ENCODE measurements at regions not wholly inside any gene's neighbourhood (a gene's known extent, or its start where the extent isn't known, plus 50 kb on each side); places are given as distances from the start of the nearest gene placed in this dataset.

- DNase-seq, result no peak
- Histone ChIP-seq H3K79me2 (ENCODE audit: low read depth) (no peaks in the 10 kb centered on the region), H3K4me3 (no peak overlapping the region), H3K4me1 (replicated peaks; ENCODE audit: insufficient read depth) (no peaks in the 10 kb centered on the region), H3F3A (ENCODE audit: insufficient read depth, low read depth) (no peaks in the 10 kb centered on the region), H4K20me1 (ENCODE audit: insufficient read depth) (no peaks in the 10 kb centered on the region), H3K9me2 (ENCODE audit: insufficient read depth) (no peaks in the 10 kb centered on the region), H3K36me3 (ENCODE audit: low read depth) (no peaks in the 10 kb centered on the region), H3K27ac (no peak overlapping the region), H2AFZ (no peak overlapping the region), H3K9me3 (ENCODE audit: insufficient read depth, low read depth) (no peaks in the 10 kb centered on the region), H3K4me2 (no peak overlapping the region), H3K27me3 (ENCODE audit: insufficient read depth, low read depth) (no peaks in the 10 kb centered on the region)
- intact Hi-C loops (cut with micrococcal nuclease; ENCODE audit: unreplicated experiment), result no loop called here
- ChIA-PET POLR2A (ENCODE audit: unreplicated experiment) (no interaction called here), CTCF (no interaction called here)
- no TSS peak for BruUV-seq (replicated peaks)
- TF ChIP-seq CTCF (conservative IDR thresholded peaks at IDR 0.05), result no peak
- no peak for TF ChIP-seq EZH2 (IDR thresholded peaks at IDR 0.05; ENCODE audit: low read depth)
These were observed 849.4 kb upstream of the MIR17HG start for GRCh38 chr13:90498096-90498495.

- H3K27ac ChIP-seq, result no peak overlapping the region
- no peaks in the 10 kb centered on the region for H3K27me3 ChIP-seq (ENCODE audit: insufficient read depth, low read depth)
- H2AFZ ChIP-seq, result no peak overlapping the region; the same call in 1 of the 2 replicates
- ChIA-PET CTCF (no interaction called here), POLR2A (ENCODE audit: unreplicated experiment) (no interaction called here)
- no peak for TF ChIP-seq CTCF (conservative IDR thresholded peaks at IDR 0.05)
- H3K4me2 ChIP-seq, result no peak overlapping the region
- H3K9me3 ChIP-seq (ENCODE audit: insufficient read depth, low read depth), result no peaks in the 10 kb centered on the region
- no peak overlapping the region for H3K4me3 ChIP-seq
- intact Hi-C loops (cut with micrococcal nuclease; ENCODE audit: unreplicated experiment), result no loop called here
- H3K36me3 ChIP-seq (ENCODE audit: low read depth), result no peaks in the 10 kb centered on the region
- H3K9me2 ChIP-seq (ENCODE audit: insufficient read depth), result no peaks in the 10 kb centered on the region
- DNase-seq, result no peak
- H3F3A ChIP-seq (ENCODE audit: insufficient read depth, low read depth), result no peaks in the 10 kb centered on the region
- H3K4me1 ChIP-seq (replicated peaks; ENCODE audit: insufficient read depth), result no peaks in the 10 kb centered on the region
- BruUV-seq (replicated peaks), result no TSS peak
- H4K20me1 ChIP-seq (ENCODE audit: insufficient read depth), result no peaks in the 10 kb centered on the region
- H3K79me2 ChIP-seq (ENCODE audit: low read depth), result no peaks in the 10 kb centered on the region
These were observed 848.7 kb upstream of the MIR17HG start for GRCh38 chr13:90498816-90499215.

- CTCF ChIA-PET, result interaction anchor here (0.6 kb wide), 1 partner anchor 445 kb away, joined by 3 read pairs; no protein-coding TSS in a partner anchor
- H4K20me1 ChIP-seq (ENCODE audit: insufficient read depth), result no peaks in the 10 kb centered on the region
- BruUV-seq (replicated peaks), result no TSS peak
- H3K9me2 ChIP-seq (ENCODE audit: insufficient read depth), result no peaks in the 10 kb centered on the region
- no peaks in the 10 kb centered on the region for H3K79me2 ChIP-seq (ENCODE audit: low read depth)
- no peaks in the 10 kb centered on the region for H3K4me1 ChIP-seq (replicated peaks; ENCODE audit: insufficient read depth)
- no peak overlapping the region for H2AFZ ChIP-seq
- intact Hi-C loops (cut with micrococcal nuclease; ENCODE audit: unreplicated experiment), result loop anchor here (5.0 kb wide), 1 partner anchor 367 kb away; no protein-coding TSS in a partner anchor
- no peaks in the 10 kb centered on the region for H3F3A ChIP-seq (ENCODE audit: insufficient read depth, low read depth)
- H3K4me2 ChIP-seq, result no peak overlapping the region
- DNase-seq, result no peak
- H3K36me3 ChIP-seq (ENCODE audit: low read depth), result no peaks in the 10 kb centered on the region
- no peak overlapping the region for H3K4me3 ChIP-seq
- H3K27me3 ChIP-seq (ENCODE audit: insufficient read depth, low read depth), result no peaks in the 10 kb centered on the region
- no peak overlapping the region for H3K27ac ChIP-seq
- POLR2A ChIA-PET (ENCODE audit: unreplicated experiment), result no interaction called here
- TF ChIP-seq CTCF (conservative IDR thresholded peaks at IDR 0.05) (no peak), EZH2 (IDR thresholded peaks at IDR 0.05; ENCODE audit: low read depth) (no peak)
- no peaks in the 10 kb centered on the region for H3K9me3 ChIP-seq (ENCODE audit: insufficient read depth, low read depth)
These were observed 846.9 kb upstream of the MIR17HG start for GRCh38 chr13:90500569-90500968.
